NT2/D1 (cell line): ENCODE measurements at regions not wholly inside any gene's neighbourhood (a gene's known extent, or its start where the extent isn't known, plus 50 kb on each side); places are given as distances from the start of the nearest gene placed in this dataset.
"Not testable (repeated sequence)": the region's sequence is repeated elsewhere in the genome, so short reads cannot be mapped to it uniquely, and the experiment has no call there.

Experiments
- DNase-seq: peaks from one replicate; pipeline ENCODE4 v3.0.0-alpha.2; 2011; ENCODE audit warnings: low read depth, low spot score
- H3K27me3 ChIP-seq: 2 replicates; pipeline ENCODE4 v1.6.0; 2011; ENCODE audit warnings: mild to moderate bottlenecking; ENCODE audit not compliant: insufficient read length, insufficient read depth
- H3K36me3 ChIP-seq: 2 replicates; pipeline ENCODE4 v1.6.1; 2011; ENCODE audit warnings: mild to moderate bottlenecking, low read length, mixed read lengths; ENCODE audit not compliant: insufficient read depth, insufficient read length
- H3K4me1 ChIP-seq: 2 replicates; pipeline ENCODE4 v1.5.1; 2011; ENCODE audit not compliant: insufficient read depth, insufficient read length
- H3K4me3 ChIP-seq: 2 replicates; pipeline ENCODE4 v1.5.1; 2011; ENCODE audit warnings: low read depth; ENCODE audit not compliant: insufficient read length
- H3K9ac ChIP-seq: 2 replicates; pipeline ENCODE4 v1.6.0; 2011; ENCODE audit warnings: low read depth; ENCODE audit not compliant: insufficient read length
- H3K9me3 ChIP-seq: 2 replicates; pipeline ENCODE4 v1.5.1; 2011; ENCODE audit warnings: mild to moderate bottlenecking, low read length; ENCODE audit not compliant: insufficient read depth
- SUZ12 ChIP-seq: IDR thresholded peaks from 2 replicates; pipeline ENCODE4 v1.6.1; 2011; ENCODE audit not compliant: insufficient read length, insufficient read depth; ENCODE audit errors: extremely low read depth
- YY1 ChIP-seq: IDR thresholded peaks from 2 replicates; pipeline ENCODE4 v1.6.1; 2011; ENCODE audit not compliant: insufficient read length, insufficient read depth
- ZNF274 ChIP-seq: IDR thresholded peaks from 2 replicates; pipeline ENCODE4 v1.6.1; 2011; ENCODE audit warnings: mild to moderate bottlenecking, low read depth, low read length

DNA sequence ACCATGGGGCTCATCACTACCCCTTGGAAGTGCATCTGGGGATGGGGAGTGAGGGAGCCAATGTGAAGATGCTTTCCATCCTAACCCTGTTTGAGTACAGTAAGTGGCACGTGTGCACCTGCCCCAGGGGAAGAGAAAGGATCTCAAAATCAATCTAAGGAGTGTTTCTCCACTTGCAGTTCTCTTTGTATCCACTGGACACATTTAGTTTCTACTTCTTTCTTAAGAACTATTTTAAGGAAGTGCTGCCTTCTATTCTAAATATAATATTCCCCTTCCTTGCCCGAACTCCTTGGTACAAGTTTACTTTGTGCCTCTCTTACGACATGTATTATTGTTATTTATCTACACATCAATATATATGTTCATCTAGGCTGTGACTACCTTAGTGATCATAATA, 73.8 kb downstream of the TTC6 start:
- Histone ChIP-seq H3K9me3 (no peaks in the 10 kb centered on the region), H3K9ac (no peak overlapping the region), H3K27me3 (no peaks in the 10 kb centered on the region)

GRCh38 chr14:37673439-37673838, 78.0 kb downstream of the TTC6 start:
- TF ChIP-seq YY1 (no peak), SUZ12 (no peak), ZNF274 (no peak)
- Histone ChIP-seq H3K27me3 (no peaks in the 10 kb centered on the region), H3K36me3 (no peaks in the 10 kb centered on the region), H3K9me3 (no peaks in the 10 kb centered on the region), H3K4me1 (no peaks in the 10 kb centered on the region), H3K4me3 (no peak overlapping the region), H3K9ac (no peak overlapping the region)
- DNase-seq, result no peak

More for the DNA sequence above, 73.8 kb downstream of the TTC6 start:
- no peak for DNase-seq
- Histone ChIP-seq H3K36me3 (no peaks in the 10 kb centered on the region), H3K4me1 (no peaks in the 10 kb centered on the region), H3K4me3 (no peak overlapping the region)
- TF ChIP-seq YY1, result no peak
- no peak for TF ChIP-seq ZNF274
- TF ChIP-seq SUZ12, result no peak

GRCh38 chr14:37678916-37679315, 83.5 kb downstream of the TTC6 start:
- Histone ChIP-seq H3K27me3 (no peaks in the 10 kb centered on the region), H3K9ac (no peak overlapping the region), H3K4me1 (no peaks in the 10 kb centered on the region), H3K9me3 (no peaks in the 10 kb centered on the region), H3K36me3 (no peaks in the 10 kb centered on the region), H3K4me3 (no peak overlapping the region)
- DNase-seq, result no peak
- TF ChIP-seq YY1 (no peak), SUZ12 (no peak), ZNF274 (no peak)

GRCh38 chr14:37681486-37681885, 86.1 kb downstream of the TTC6 start:
- H3K4me1 ChIP-seq, result no peaks in the 10 kb centered on the region
- no peak overlapping the region for H3K4me3 ChIP-seq
- no peak for DNase-seq
- H3K36me3 ChIP-seq, result no peaks in the 10 kb centered on the region
- H3K27me3 ChIP-seq, result no peaks in the 10 kb centered on the region
- no peak for TF ChIP-seq YY1
- TF ChIP-seq SUZ12, result no peak
- H3K9me3 ChIP-seq, result no peaks in the 10 kb centered on the region
- H3K9ac ChIP-seq, result no peak overlapping the region

GRCh38 chr14:37692680-37693079, 97.3 kb downstream of the TTC6 start:
- H3K4me3 ChIP-seq, H3K4me1 ChIP-seq, H3K27me3 ChIP-seq, H3K36me3 ChIP-seq, H3K9me3 ChIP-seq, DNase-seq, H3K9ac ChIP-seq: not testable (repeated sequence)

DNA sequence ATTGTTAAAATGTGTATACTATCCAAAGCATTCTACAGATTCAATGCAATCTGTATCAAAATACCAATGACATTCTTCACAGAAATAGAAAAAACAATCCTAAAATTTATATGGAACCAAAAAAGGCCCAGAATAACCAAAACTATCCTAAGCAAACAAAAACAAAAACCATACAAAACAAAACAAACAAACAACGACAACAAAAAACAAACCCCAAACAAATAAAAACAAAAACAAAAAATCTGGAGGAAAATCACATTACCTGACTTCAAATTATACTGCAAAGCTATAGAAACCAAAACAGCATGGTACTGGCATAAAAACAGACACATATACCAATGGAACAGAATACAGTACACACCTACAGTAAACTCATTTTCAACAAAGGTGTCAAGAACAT, 98.0 kb downstream of the TTC6 start:
- H3K36me3 ChIP-seq, H3K4me3 ChIP-seq, DNase-seq, H3K9me3 ChIP-seq, H3K4me1 ChIP-seq, H3K27me3 ChIP-seq, H3K9ac ChIP-seq: not testable (repeated sequence)

GRCh38 chr14:37695866-37696265, 100.4 kb downstream of the TTC6 start:
- Histone ChIP-seq H3K9me3 (no peaks in the 10 kb centered on the region), H3K4me3 (no peak overlapping the region), H3K36me3 (no peaks in the 10 kb centered on the region), H3K27me3 (no peaks in the 10 kb centered on the region), H3K9ac (no peak overlapping the region), H3K4me1 (no peaks in the 10 kb centered on the region)
- DNase-seq, result no peak
- TF ChIP-seq YY1 (no peak), ZNF274 (no peak), SUZ12 (no peak)

- H3K27me3 ChIP-seq, result no peaks in the 10 kb centered on the region
- no peak overlapping the region for H3K9ac ChIP-seq
- no peaks in the 10 kb centered on the region for H3K36me3 ChIP-seq
- H3K9me3 ChIP-seq, result no peaks in the 10 kb centered on the region
- no peaks in the 10 kb centered on the region for H3K4me1 ChIP-seq
- H3K4me3 ChIP-seq, result no peak overlapping the region
- DNase-seq, result no peak
- no peak for TF ChIP-seq YY1
- no peak for TF ChIP-seq SUZ12
- no peak for TF ChIP-seq ZNF274
These were observed 102.2 kb downstream of the TTC6 start for GRCh38 chr14:37697489-37698121.
